SJSA1 (cell line): ENCODE measurements at regions not wholly inside any gene's neighbourhood (a gene's known extent, or its start where the extent isn't known, plus 50 kb on each side); places are given as distances from the start of the nearest gene placed in this dataset.

Experiments
- DNase-seq, 2 experiments: peaks; one replicate each; pipeline ENCODE4 v3.0.0-alpha.2; 2015 to 2020; ENCODE audit warnings: low spot score in 2 of 2, low read depth in 1 of 2
- H3K27ac ChIP-seq: fragments of 250-450 bp; sonication (Bioruptor Pico); 2 replicates; pipeline ENCODE4 v1.5.1; 2020; ENCODE audit warnings: mild to moderate bottlenecking, moderate library complexity
- H3K27me3 ChIP-seq: fragments of 250-450 bp; sonication (Bioruptor Pico); replicated peaks from 2 replicates; pipeline ENCODE4 v1.5.1; 2020; ENCODE audit warnings: mild to moderate bottlenecking, moderate library complexity
- H3K36me3 ChIP-seq: fragments of 250-450 bp; sonication (Bioruptor Pico); 2 replicates; pipeline ENCODE4 v1.5.1; 2020; ENCODE audit warnings: mild to moderate bottlenecking
- H3K4me1 ChIP-seq: fragments of 250-450 bp; sonication (Bioruptor Pico); replicated peaks from 2 replicates; pipeline ENCODE4 v1.6.1; 2021; ENCODE audit warnings: mild to moderate bottlenecking
- H3K4me3 ChIP-seq: fragments of 250-450 bp; sonication (Bioruptor Pico); 2 replicates; pipeline ENCODE4 v1.5.1; 2020; ENCODE audit warnings: mild to moderate bottlenecking
- H3K9me3 ChIP-seq: fragments of 250-450 bp; sonication (Bioruptor Pico); replicated peaks from 2 replicates; pipeline ENCODE4 v1.5.1; 2020; ENCODE audit warnings: mild to moderate bottlenecking

GRCh38 chr14:44316647-44317440, 190.2 kb downstream of the FSCB start:
- H3K27ac ChIP-seq, result peak overlapping the region; percentile 37
- H3K4me3 ChIP-seq, result no peak overlapping the region
- H3K36me3 ChIP-seq, result no peaks in the 10 kb centered on the region
- H3K27me3 ChIP-seq, result no peaks in the 10 kb centered on the region
- peak; percentile 54 to 55 for DNase-seq
- H3K9me3 ChIP-seq, result no peaks in the 10 kb centered on the region
- 0 out of 2 replicates have a peak, but pooled peaks cover 3% of the 10 kb centered on the region for H3K4me1 ChIP-seq

DNA sequence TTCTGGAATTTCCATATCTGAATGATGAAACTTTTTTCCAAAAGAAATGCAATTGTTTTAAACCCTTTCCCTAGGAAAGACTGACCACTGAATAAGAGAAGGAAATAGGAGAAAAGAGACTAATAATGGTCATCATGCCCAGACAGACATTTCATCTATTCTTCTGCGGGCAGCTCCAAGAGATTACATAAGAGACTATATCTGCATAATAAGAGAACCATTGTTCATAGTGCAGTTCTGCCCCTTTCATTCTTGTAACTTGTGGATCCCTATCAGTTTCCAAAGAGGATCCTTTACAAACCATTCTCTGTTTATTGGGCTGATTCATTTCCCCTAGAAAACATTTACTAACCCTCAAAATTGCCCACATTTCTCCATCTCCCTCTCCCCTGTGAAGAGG, 197.8 kb downstream of the FSCB start:
- Histone ChIP-seq H3K9me3 (no peaks in the 10 kb centered on the region), H3K27ac (no peak overlapping the region), H3K36me3 (no peaks in the 10 kb centered on the region), H3K4me3 (no peak overlapping the region), H3K4me1 (no peaks in the 10 kb centered on the region), H3K27me3 (no peaks in the 10 kb centered on the region)
- DNase-seq, result no peak

DNA sequence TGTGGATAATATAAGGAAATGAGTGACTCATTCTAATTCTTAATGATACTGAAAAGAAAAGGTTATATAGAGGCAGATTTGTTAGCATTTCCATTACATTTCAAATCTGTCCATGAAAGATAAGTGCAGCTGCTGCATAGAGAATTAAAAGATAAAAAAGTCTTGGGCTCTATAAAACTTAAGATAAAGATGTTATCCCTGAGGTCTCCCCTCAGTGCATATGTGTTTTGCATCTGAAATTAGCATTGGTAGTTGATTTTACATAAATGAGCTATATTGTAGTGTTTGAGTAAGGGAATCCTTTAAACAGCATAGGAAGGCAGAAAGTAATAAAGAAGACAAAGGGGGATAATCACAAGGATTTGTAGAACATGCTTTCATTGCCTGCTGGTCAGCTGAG, 206.2 kb downstream of the FSCB start:
- Histone ChIP-seq H3K4me1 (no peaks in the 10 kb centered on the region), H3K36me3 (no peaks in the 10 kb centered on the region), H3K4me3 (no peak overlapping the region), H3K27me3 (no peaks in the 10 kb centered on the region), H3K9me3 (no peaks in the 10 kb centered on the region), H3K27ac (no peak overlapping the region)
- DNase-seq, result no peak

DNA sequence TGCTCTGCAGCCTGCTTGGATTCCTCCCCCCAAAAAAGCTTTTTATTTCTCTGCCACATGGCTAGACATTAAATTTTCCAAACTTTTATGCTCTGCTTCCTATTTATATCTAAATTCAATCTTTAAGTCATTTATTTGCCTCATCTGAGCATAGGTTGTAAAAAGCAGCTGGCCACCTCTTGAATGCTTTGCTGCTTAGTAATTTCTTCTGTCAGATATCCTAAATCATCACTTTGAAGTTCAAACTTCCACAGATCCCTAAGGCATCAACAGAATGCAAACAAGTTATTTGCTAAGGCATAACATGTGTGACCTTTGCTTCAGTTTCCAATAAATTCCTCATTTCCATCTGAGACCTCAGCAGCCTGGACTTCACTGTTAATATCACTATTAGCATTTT, 209.6 kb downstream of the FSCB start:
- DNase-seq, result no peak
- H3K4me3 ChIP-seq, result no peak overlapping the region
- no peaks in the 10 kb centered on the region for H3K36me3 ChIP-seq

GRCh38 chr14:44291366-44291915, 215.6 kb downstream of the FSCB start:
- H3K27me3 ChIP-seq, result no peaks in the 10 kb centered on the region
- no peaks in the 10 kb centered on the region for H3K9me3 ChIP-seq
- no peaks in the 10 kb centered on the region for H3K4me1 ChIP-seq
- no peaks in the 10 kb centered on the region for H3K36me3 ChIP-seq
- no peak overlapping the region for H3K27ac ChIP-seq
- no peak overlapping the region for H3K4me3 ChIP-seq
- no peak for DNase-seq

More for the DNA sequence above, 209.6 kb downstream of the FSCB start:
- Histone ChIP-seq H3K27ac (no peak overlapping the region), H3K4me1 (no peaks in the 10 kb centered on the region), H3K9me3 (no peaks in the 10 kb centered on the region), H3K27me3 (no peaks in the 10 kb centered on the region)

DNA sequence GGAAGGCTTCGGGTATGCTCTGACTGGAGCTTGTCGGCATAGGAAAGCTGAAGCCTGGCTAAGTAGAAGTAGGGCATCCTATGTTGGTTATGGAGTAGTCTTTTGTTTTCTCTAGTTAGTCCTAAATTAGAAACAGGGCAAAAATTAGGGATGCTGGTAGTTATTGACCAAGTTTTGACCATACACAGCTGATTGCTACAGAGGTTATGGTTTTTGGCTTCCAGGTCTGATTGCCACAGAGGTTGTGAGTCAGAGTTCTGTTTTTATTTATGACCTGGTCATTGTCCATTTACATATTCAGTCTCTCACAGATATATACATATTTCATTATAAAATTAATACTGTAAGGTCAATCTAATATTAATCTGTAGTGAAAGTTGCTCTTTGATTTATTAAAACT, 219.2 kb downstream of the FSCB start:
- no peaks in the 10 kb centered on the region for H3K4me1 ChIP-seq
- no peak overlapping the region for H3K27ac ChIP-seq
- no peak for DNase-seq
- H3K27me3 ChIP-seq, result no peaks in the 10 kb centered on the region
- H3K36me3 ChIP-seq, result no peaks in the 10 kb centered on the region
- H3K9me3 ChIP-seq, result no peaks in the 10 kb centered on the region
- no peak overlapping the region for H3K4me3 ChIP-seq

DNA sequence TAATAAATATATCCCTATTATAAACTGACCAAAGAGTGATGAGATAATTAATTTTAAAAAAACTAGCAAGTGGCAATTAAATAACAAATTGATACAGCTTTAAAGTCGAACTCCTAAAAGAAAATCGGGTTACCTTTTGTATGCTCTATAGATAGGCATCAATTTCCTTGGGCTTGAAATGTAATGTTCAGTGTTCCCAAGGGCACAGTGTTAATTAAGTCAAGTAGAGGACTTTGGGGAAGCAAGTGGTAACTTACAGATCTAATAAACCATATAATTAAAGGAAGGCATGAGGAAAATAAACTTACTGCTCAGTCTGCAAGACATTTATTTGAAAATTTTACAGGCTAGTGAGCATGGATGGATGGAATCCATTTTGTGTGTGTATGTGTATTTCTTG, 220.9 kb downstream of the FSCB start:
- Histone ChIP-seq H3K4me1 (no peaks in the 10 kb centered on the region), H3K27me3 (no peaks in the 10 kb centered on the region), H3K9me3 (no peaks in the 10 kb centered on the region), H3K4me3 (no peak overlapping the region), H3K36me3 (no peaks in the 10 kb centered on the region), H3K27ac (no peak overlapping the region)
- no peak for DNase-seq

DNA sequence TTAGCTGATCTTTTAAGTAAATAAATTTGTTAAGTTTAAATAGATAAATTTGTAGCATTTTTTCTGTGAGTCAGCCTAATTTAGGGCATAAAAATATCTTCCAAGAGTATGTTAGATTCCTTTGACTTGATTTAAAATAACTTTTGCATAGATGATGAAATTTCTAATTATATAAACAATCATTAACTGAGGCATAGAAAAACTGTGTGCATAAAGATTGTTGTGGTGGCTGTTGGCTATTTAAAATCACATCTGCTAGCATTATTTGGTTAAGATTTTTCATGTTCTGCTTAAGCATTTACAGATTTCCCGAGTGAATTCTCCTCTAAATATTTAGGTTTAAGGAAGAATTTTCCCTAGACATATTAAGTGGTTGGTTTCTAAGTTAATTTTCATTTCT, 223.2 kb downstream of the FSCB start:
- no peaks in the 10 kb centered on the region for H3K4me1 ChIP-seq
- no peak for DNase-seq
- no peak overlapping the region for H3K4me3 ChIP-seq
- H3K36me3 ChIP-seq, result no peaks in the 10 kb centered on the region
- no peaks in the 10 kb centered on the region for H3K27me3 ChIP-seq
- no peak overlapping the region for H3K27ac ChIP-seq
- no peaks in the 10 kb centered on the region for H3K9me3 ChIP-seq

- H3K27ac ChIP-seq, result no peak overlapping the region
- H3K36me3 ChIP-seq, result no peaks in the 10 kb centered on the region
Observed at GRCh38 chr14:44279357-44279756, 227.7 kb downstream of the FSCB start.

GRCh38 chr14:44271637-44272036, 235.4 kb downstream of the FSCB start:
- H3K36me3 ChIP-seq, result no peaks in the 10 kb centered on the region
- no peak overlapping the region for H3K4me3 ChIP-seq
- no peaks in the 10 kb centered on the region for H3K27me3 ChIP-seq
- no peaks in the 10 kb centered on the region for H3K4me1 ChIP-seq
- H3K27ac ChIP-seq, result no peak overlapping the region
- DNase-seq, result no peak
- no peaks in the 10 kb centered on the region for H3K9me3 ChIP-seq

More at GRCh38 chr14:44279357-44279756, 227.7 kb downstream of the FSCB start:
- Histone ChIP-seq H3K4me3 (no peak overlapping the region), H3K27me3 (no peaks in the 10 kb centered on the region), H3K4me1 (no peaks in the 10 kb centered on the region), H3K9me3 (no peaks in the 10 kb centered on the region)
- DNase-seq, result no peak

GRCh38 chr14:44271006-44271405, 236.1 kb downstream of the FSCB start:
- no peaks in the 10 kb centered on the region for H3K36me3 ChIP-seq
- no peak overlapping the region for H3K27ac ChIP-seq
- H3K4me3 ChIP-seq, result no peak overlapping the region
- no peak for DNase-seq
- no peaks in the 10 kb centered on the region for H3K27me3 ChIP-seq
- no peaks in the 10 kb centered on the region for H3K4me1 ChIP-seq
- no peaks in the 10 kb centered on the region for H3K9me3 ChIP-seq

DNA sequence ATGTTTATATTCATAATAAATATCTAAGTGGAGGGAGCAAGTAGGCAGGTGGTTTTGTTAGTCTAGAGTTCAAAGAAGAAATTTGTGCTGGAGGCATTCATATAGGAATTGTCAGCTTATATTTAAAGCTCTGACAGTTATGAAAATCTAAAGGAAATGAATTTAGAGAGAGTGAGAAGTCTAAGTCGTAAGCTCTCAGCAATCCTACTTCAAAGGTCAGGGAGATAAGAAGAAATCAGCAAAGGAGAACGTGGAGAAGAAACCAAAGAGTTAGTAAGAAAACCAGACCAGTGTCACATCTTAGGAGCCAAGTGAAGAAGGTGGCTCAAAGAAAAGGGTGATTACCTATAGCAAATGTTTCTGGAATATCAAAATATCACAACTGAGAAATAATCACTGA, 241.8 kb downstream of the FSCB start:
- no peak for DNase-seq
- no peaks in the 10 kb centered on the region for H3K36me3 ChIP-seq
- no peak overlapping the region for H3K27ac ChIP-seq
- H3K4me3 ChIP-seq, result no peak overlapping the region
- H3K4me1 ChIP-seq, result no peaks in the 10 kb centered on the region
- no peaks in the 10 kb centered on the region for H3K9me3 ChIP-seq
- H3K27me3 ChIP-seq, result no peaks in the 10 kb centered on the region

DNA sequence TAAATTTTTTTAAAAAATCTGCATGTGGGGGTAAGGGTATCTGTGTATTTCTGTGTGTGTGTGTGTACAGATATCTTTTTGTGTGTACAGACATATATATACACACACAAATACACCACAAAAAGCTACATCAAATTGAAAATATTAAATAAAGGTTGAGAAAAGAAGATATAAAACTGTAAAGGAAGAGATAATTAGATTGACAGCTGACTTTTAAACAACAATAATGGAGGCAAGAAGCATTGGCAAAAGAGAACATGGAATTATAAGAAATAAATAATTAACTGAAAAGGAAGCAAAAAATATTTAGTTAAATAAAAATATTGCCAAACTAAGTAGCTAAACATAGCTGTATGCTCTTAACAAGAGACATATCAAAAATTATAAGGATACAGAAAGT, 291.4 kb downstream of the FSCB start:
- no peak for DNase-seq
- Histone ChIP-seq H3K4me1 (no peaks in the 10 kb centered on the region), H3K36me3 (no peaks in the 10 kb centered on the region), H3K9me3 (no peaks in the 10 kb centered on the region), H3K27me3 (no peaks in the 10 kb centered on the region), H3K4me3 (no peak overlapping the region), H3K27ac (no peak overlapping the region)

DNA sequence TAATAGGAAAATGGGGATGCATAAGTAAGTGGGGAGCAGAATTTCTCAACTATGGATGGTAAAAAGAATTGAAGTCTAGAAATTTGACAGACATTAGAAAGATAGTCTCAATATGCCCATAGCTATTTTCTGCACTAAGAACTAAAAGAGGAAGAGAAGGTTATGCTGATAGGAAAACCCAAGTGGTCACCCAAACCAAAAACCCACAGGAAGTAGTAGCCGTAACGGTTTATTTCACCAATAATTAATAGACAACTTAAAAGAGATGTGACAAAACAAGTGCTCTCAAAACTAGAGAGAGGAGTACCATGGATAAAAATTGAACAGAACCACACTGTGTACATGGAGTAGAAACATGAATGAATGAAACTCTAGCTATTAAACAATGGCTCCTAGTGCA, 295.4 kb downstream of the FSCB start:
- H3K27me3 ChIP-seq, result no peaks in the 10 kb centered on the region
- H3K4me1 ChIP-seq, result no peaks in the 10 kb centered on the region
- no peaks in the 10 kb centered on the region for H3K9me3 ChIP-seq
- no peak for DNase-seq
- no peak overlapping the region for H3K27ac ChIP-seq
- no peaks in the 10 kb centered on the region for H3K36me3 ChIP-seq
- no peak overlapping the region for H3K4me3 ChIP-seq
